ENCODE measurements at regions not wholly inside any gene's neighbourhood (a gene's known extent, or its start where the extent isn't known, plus 50 kb on each side); places are given as distances from the start of the nearest gene placed in this dataset.

GRCh38 chr16:54526087-54526486, 239.5 kb upstream of the IRX3 start:
- no peak for DNase-seq (ENCODE audit: low spot score in 2 of 2)
- no peak for TF ChIP-seq CTCF (IDR thresholded peaks at IDR 0.05)
- Histone ChIP-seq H3K27ac (no peak overlapping the region), H3K9me3 (peaks cover 0 to 10% of the 10 kb centered on the region in 2 donors), H3K4me3 (no peak overlapping the region), H3K27me3 (no peaks in the 10 kb centered on the region), H3K4me1 (no peaks in the 10 kb centered on the region), H3K36me3 (no peaks in the 10 kb centered on the region)
- intact Hi-C loops (cut with DNase I) = no loop called here

DNA sequence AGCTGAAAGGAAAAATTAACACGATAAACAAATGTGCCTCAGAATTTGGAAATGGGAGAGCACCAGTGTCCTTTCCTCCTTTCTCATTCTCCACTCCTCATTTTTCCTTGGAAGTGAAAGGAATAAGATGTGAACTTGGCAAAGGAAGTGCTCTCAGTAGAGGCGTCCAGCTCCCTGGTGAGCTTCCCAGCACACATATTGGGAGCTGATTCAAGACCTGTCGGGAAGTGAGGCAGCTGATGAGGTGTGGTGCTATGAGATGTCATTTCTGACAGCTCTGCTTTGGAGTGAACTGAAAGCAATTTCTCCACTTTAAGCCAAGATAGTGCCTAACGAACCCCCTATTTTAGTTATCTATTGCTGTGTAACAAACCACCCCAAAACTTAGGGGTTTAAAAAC, 238.5 kb upstream of the IRX3 start:
- no peak for DNase-seq (ENCODE audit: low spot score in 2 of 2)
- intact Hi-C loops (cut with DNase I) = no loop called here
- TF ChIP-seq CTCF (IDR thresholded peaks at IDR 0.05) = no peak
- H3K9me3 ChIP-seq = peaks cover 0 to 10% of the 10 kb centered on the region in 2 donors
- H3K27ac ChIP-seq = no peak overlapping the region
- H3K4me1 ChIP-seq = no peaks in the 10 kb centered on the region
- H3K4me3 ChIP-seq = no peak overlapping the region
- no peaks in the 10 kb centered on the region for H3K27me3 ChIP-seq
- H3K36me3 ChIP-seq = no peaks in the 10 kb centered on the region

- Histone ChIP-seq H3K36me3 (no peaks in the 10 kb centered on the region), H3K4me1 (no peaks in the 10 kb centered on the region), H3K9me3 (peaks cover 0 to 16% of the 10 kb centered on the region in 2 donors), H3K27ac (no peak overlapping the region), H3K4me3 (no peak overlapping the region), H3K27me3 (no peaks in the 10 kb centered on the region)
- TF ChIP-seq CTCF (IDR thresholded peaks at IDR 0.05) = no peak
- intact Hi-C loops (cut with DNase I) = no loop called here
- no peak for DNase-seq (ENCODE audit: low spot score in 2 of 2)
Observed at GRCh38 chr16:54522584-54522983, 236.0 kb upstream of the IRX3 start.

GRCh38 chr16:54521327-54521726, 234.7 kb upstream of the IRX3 start:
- Histone ChIP-seq H3K4me1 (no peaks in the 10 kb centered on the region), H3K9me3 (peaks cover 0 to 11% of the 10 kb centered on the region in 2 donors), H3K36me3 (no peaks in the 10 kb centered on the region), H3K27ac (no peak overlapping the region), H3K27me3 (no peaks in the 10 kb centered on the region), H3K4me3 (no peak overlapping the region)
- intact Hi-C loops (cut with DNase I) = no loop called here
- DNase-seq (ENCODE audit: low spot score in 2 of 2) = no peak
- TF ChIP-seq CTCF (IDR thresholded peaks at IDR 0.05) = no peak

- intact Hi-C loops (cut with DNase I) = no loop called here
- no peaks in the 10 kb centered on the region for H3K36me3 ChIP-seq
- no peak overlapping the region for H3K27ac ChIP-seq
- H3K27me3 ChIP-seq = no peaks in the 10 kb centered on the region
- H3K4me1 ChIP-seq = no peaks in the 10 kb centered on the region
- TF ChIP-seq CTCF (IDR thresholded peaks at IDR 0.05) = no peak
- no peak overlapping the region for H3K4me3 ChIP-seq
- peaks cover 0 to 7% of the 10 kb centered on the region in 2 donors for H3K9me3 ChIP-seq
- DNase-seq (ENCODE audit: low spot score in 2 of 2) = no peak
Observed at GRCh38 chr16:54519161-54519695, 232.6 kb upstream of the IRX3 start.

- Histone ChIP-seq H3K36me3 (no peaks in the 10 kb centered on the region), H3K4me1 (no peaks in the 10 kb centered on the region), H3K27me3 (no peaks in the 10 kb centered on the region), H3K4me3 (no peak overlapping the region), H3K27ac (no peak overlapping the region), H3K9me3 (peaks cover 0 to 7% of the 10 kb centered on the region in 2 donors)
- intact Hi-C loops (cut with DNase I) = no loop called here
- no peak for TF ChIP-seq CTCF (IDR thresholded peaks at IDR 0.05)
- no peak for DNase-seq (ENCODE audit: low spot score in 2 of 2)
Observed at GRCh38 chr16:54517181-54517580, 230.6 kb upstream of the IRX3 start.
